Fibroblast of lung (primary cell): ENCODE measurements at regions not wholly inside any gene's neighbourhood (a gene's known extent, or its start where the extent isn't known, plus 50 kb on each side); places are given as distances from the start of the nearest gene placed in this dataset.

ENCODE experiments used
- CTCF ChIP-seq, 2 donors: IDR thresholded peaks in 1 of 2; conservative IDR thresholded peaks in 1 of 2; 1 replicate in 1 of 2; 2 replicates in 1 of 2; pipeline ENCODE4 v1.5.1; 2011 to 2012; ENCODE audit warnings: low read length in 2 of 2, control low read depth in 1 of 2, inconsistent platforms in 1 of 2, low read depth in 1 of 2, mild to moderate bottlenecking in 1 of 2
- EZH2 ChIP-seq: IDR thresholded peaks from 2 replicates; pipeline ENCODE4 v1.5.1; 2012; ENCODE audit warnings: low read length, control low read depth, mild to moderate bottlenecking; ENCODE audit errors: missing control alignments

DNA sequence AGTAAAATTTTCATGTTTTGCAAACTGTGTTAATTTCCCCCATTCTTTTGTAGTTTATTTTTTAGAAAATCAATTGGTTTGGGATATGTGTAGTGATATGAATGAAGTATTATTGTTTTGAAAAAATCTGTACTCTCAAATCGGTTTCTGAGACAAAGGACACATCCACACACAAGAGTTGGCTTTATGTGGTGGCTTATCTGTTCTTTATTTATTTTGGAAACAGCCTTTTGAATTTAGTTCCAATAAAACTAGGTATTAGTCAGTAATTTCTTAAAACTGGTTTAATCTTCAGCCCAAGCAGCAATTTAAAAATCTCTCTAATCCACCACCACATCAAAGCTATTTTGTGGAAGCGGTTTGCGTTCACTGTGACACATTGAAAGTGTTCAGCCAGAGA, 741.5 kb upstream of the GRM7 start:
- TF ChIP-seq CTCF (conservative IDR thresholded peaks at IDR 0.05 in 1 of 2, IDR thresholded peaks at IDR 0.05 in 1 of 2; ENCODE audit: low read depth in 1 of 2, low read length in 2 of 2) (no peak), EZH2 (no peak)
